Epithelial cell of proximal tubule (primary cell): ENCODE measurements at regions not wholly inside any gene's neighbourhood (a gene's known extent, or its start where the extent isn't known, plus 50 kb on each side); places are given as distances from the start of the nearest gene placed in this dataset.
A peak's percentile ranks its signal among the peaks of the same experiment; 100 is the strongest.
"Not testable (repeated sequence)": the region's sequence is repeated elsewhere in the genome, so short reads cannot be mapped to it uniquely, and the experiment has no call there.

Source experiments
- DNase-seq: peaks from one replicate; pipeline ENCODE4 v3.0.0-alpha.2; 2011; ENCODE audit warnings: low read depth
- H3K4me3 ChIP-seq: 2 replicates; pipeline ENCODE4 v1.5.1; 2011; ENCODE audit warnings: low read depth, mild to moderate bottlenecking, low read length
- TF ChIP-seq, protein P1 (sequence below): conservative IDR thresholded peaks from 2 replicates; pipeline ENCODE4 v1.5.1; 2012; ENCODE audit warnings: low read depth, mild to moderate bottlenecking, low read length

DNA sequence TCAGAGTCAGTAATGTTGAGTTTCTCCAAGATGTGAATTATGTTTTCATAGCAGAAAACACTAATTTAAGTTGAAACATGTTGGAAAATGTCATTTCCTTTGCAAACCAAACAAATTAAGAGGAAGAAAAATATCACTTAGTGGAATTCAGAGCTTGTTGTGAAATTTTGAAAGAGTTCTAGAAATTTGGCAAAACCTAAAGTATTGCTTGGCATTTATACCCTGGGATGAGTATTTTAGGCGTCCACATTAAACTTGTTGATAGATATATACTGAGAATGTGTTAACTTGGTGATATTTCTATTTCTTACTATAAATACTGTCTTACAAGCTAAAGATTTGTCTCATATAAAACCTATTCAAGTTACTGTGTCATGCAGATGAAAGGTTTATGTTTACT, 335.2 kb downstream of the NSUN3 start:
- no peak overlapping the region for H3K4me3 ChIP-seq
- no peak for DNase-seq
- TF ChIP-seq, protein P1, sequence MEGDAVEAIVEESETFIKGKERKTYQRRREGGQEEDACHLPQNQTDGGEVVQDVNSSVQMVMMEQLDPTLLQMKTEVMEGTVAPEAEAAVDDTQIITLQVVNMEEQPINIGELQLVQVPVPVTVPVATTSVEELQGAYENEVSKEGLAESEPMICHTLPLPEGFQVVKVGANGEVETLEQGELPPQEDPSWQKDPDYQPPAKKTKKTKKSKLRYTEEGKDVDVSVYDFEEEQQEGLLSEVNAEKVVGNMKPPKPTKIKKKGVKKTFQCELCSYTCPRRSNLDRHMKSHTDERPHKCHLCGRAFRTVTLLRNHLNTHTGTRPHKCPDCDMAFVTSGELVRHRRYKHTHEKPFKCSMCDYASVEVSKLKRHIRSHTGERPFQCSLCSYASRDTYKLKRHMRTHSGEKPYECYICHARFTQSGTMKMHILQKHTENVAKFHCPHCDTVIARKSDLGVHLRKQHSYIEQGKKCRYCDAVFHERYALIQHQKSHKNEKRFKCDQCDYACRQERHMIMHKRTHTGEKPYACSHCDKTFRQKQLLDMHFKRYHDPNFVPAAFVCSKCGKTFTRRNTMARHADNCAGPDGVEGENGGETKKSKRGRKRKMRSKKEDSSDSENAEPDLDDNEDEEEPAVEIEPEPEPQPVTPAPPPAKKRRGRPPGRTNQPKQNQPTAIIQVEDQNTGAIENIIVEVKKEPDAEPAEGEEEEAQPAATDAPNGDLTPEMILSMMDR: no peak

GRCh38 chr3:94401466-94401865, 338.6 kb downstream of the NSUN3 start:
- DNase-seq: no peak
- no peak overlapping the region for H3K4me3 ChIP-seq
- TF ChIP-seq, protein P1: no peak

DNA sequence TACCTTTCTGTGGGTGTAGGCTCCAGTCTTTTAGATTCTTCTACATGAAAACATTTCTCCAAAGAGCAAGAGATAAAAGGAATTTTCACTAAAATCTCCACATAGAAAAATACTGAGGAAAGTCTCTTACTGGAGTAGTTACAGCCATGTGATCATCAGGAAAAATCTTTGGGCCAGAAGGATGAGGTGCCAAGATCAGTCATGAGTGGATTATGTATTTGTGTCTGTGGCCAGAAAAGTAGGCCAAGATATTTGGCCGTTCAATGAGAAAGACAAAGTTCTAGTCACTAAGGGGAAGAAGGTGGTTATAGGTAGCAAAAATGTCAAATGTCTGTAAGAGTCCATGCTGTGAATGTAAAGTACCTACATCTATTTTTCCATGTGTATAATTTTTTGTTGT, 339.3 kb downstream of the NSUN3 start:
- H3K4me3 ChIP-seq: no peak overlapping the region
- DNase-seq: no peak
- TF ChIP-seq, protein P1: no peak

GRCh38 chr3:94405258-94406035, 342.6 kb downstream of the NSUN3 start:
- TF ChIP-seq, protein P1: no peak
- no peak overlapping the region for H3K4me3 ChIP-seq
- DNase-seq: no peak

DNA sequence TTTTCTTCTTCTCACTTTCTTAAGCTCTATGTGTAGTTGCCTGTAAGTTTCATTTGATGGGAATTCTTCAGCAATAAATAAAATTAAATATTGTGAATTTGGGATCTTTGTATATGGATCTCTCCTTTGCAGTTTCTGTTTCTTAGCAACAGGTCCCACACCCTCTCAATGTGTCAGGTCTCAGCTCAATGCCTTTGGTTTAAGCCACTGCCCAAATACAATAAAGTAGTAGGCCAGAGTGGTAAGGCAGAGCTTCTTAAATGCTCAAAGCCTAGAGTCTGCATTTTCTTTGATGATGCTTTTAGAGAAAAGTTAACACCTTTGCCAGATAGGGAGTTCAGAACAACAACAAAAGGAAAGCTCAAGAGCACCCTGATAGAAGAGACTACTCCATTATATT, 343.7 kb downstream of the NSUN3 start:
- no peak overlapping the region for H3K4me3 ChIP-seq
- TF ChIP-seq, protein P1: no peak
- DNase-seq: peak; percentile 18

GRCh38 chr3:94412936-94413335, 350.1 kb downstream of the NSUN3 start:
- H3K4me3 ChIP-seq, DNase-seq: not testable (repeated sequence)

DNA sequence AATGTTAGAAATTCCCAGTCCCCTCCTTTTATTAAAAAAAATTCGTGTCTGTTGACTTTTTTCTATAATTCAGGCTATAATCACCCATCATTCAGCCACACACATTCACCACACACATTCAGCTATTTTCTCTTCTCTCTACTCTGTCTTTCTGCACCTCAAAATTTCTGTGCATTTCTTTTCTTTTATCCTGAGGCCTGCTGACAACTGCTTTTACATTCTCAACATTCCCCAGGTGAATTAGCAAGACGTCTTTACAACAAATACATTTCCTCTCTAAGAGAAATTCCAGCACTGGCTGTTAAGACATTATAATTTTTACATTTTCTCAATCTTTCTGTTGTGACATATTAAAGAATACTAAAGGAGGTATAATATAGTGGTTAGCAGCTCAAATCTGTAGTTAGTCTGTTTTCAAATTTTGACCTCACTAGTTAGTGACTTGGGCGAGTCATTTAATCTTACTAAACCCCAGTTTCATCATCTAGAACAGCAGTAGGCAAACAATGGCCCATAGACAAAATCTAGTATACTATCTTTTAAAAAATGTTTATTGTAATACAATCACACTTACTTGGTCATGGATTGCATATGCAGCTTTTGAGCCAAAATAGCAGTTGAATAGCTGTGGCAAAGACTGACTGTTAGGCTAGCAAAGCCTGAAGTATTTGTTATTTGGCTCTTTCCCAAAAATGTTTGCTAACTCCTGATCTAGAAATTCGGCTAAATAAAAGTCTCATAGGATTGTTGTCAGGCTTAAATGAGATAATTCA, 350.7 kb downstream of the NSUN3 start:
- TF ChIP-seq, protein P1: no peak
- no peak for DNase-seq
- no peak overlapping the region for H3K4me3 ChIP-seq
